Sciatic nerve (tissue), 2 donors: ENCODE measurements at regions not wholly inside any gene's neighbourhood (a gene's known extent, or its start where the extent isn't known, plus 50 kb on each side); places are given as distances from the start of the nearest gene placed in this dataset.
"Not testable (repeated sequence)": the region's sequence is repeated elsewhere in the genome, so short reads cannot be mapped to it uniquely, and the experiment has no call there.

Experiments used
- ATAC-seq: fragments of 200-7000 bp; cut with Tn5 transposase; one replicate; pipeline ENCODE4 v1.9.1; 2020; ENCODE audit warnings: mild to moderate bottlenecking, moderate library complexity
- DNase-seq: peaks from one replicate; pipeline ENCODE4 v3.0.0-alpha.2; 2020; ENCODE audit warnings: low spot score
- intact Hi-C: fragments of 100-400 bp; cut with DNase I; formaldehyde crosslinking; loops from one replicate; pipeline ENCODE4 v1.14.2; 2022
- donor health status: DM: no; HTN: no; CAD: no.
- donor health status: DM: no; HTN: no; CAD: no.

DNA sequence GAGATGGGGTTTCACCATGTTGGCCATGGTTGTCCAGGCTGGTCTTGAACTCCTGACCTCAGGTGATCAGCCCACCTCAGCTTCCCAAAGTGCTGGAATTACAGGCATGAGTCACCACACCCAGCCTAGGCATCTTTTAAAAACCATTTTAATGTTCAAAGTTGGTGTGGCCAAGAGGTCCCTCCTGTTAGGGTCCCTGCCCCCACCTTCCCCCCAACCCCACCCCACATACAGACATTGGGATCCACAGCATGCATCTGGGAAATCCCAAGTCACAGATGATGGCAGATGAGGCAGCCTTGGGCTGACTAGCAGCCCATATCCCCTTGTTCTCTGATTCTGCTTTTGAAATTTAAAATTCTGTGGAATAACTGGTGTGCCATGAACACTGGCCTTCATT is 226.0 kb downstream of the KATNAL1 start:
- intact Hi-C loops, result no loop called here
- DNase-seq (no peak), ATAC-seq (no peak)

DNA sequence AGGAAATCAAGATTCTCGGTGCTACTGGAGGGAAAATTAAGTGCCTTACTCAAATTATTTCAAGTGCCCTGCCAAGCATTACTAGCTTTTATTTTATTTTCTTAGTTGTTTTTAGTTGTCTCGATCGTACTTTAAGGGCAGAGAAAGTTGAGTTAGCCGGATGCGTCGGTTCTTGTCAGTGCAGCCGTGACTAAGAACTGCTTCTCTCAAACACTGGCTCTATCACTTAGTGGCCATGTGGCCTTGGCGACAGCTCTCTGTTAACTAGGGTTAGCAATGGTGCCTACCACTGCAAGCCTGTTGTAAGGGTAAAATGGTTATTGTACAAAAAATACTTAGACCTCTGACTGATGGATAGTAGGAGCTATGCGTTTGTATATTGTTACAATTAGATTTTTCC is 227.8 kb downstream of the KATNAL1 start:
- no peak for DNase-seq
- intact Hi-C loops, result no loop called here
- ATAC-seq, result no peak

DNA sequence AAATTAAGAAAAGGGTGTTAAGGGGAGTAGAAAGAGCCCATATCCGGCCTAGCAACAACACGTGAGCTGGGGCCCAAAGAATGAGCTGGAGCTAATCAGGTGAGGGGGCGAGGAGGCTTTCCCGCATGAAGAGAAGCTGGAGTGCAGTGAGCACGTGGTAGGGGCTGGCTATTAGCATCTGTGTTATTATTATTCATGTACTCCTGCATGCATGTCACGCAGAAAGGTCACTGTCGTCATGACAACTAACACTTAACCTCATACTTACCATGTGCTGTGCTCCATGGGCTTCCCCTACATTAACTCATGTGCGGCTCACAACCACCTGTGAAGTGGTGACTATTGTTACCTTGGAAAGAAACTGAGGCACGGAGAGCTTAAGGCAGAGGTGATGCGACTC is 227.6 kb upstream of the UBL3 start:
- ATAC-seq (no peak), DNase-seq (no peak)
- intact Hi-C loops, result no loop called here

DNA sequence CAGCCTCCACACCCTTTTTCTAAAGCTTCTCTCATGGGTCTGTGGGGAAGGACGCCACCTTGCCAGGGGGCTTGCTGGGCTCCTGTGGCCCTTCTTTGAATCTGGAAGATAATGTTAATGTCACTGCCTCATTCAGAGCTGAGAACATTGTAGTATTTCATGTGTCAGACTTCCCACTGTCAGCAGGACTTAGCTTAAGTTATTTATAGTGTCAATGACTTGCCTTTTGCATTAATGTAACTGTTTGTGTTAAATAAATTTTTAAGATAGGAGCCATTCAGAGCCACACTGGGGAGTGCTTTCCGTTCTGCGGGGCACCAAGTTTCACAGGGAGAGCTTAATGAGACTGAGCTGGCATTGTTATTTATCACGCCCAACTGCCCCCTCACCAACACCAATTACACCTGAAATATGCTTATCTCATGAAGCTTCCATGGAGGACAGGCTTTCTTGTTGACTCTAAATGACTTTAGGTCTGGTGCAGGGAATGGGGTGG is 226.9 kb upstream of the UBL3 start:
- no peak for ATAC-seq

DNA sequence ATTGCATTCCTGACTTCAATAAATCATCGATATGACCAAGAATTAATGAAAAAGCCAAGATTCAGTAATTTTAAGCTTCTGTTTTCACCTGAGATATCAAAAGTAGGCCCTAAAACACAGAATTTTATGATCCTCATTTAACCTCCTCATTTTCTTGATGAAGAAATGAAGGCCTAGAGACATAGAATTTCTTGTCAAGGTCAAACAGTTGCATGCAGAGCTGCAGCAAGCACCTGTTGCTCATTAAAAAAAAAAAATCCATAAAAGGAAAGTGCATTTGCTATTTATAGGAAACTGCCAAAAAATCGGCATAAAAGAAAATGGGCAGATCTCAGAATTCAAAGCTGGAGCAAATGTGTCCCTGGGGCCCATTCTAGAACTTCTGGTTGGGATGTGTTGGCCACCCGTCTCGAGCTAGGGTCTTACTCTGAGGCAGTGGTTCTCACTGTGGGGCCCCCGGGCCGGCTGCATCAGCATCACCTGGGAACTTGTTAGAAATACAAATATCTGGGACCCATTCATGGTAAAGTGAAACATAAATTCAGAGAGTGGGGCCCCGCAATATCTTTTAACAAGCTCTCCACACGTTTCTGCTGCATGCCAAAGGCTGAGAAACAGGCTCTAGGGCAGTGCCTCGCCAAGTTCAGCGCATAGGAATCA is 224.7 kb upstream of the UBL3 start:
- intact Hi-C loops, result no loop called here
- no peak for DNase-seq
- no peak for ATAC-seq

More for the DNA sequence above, 226.9 kb upstream of the UBL3 start:
- intact Hi-C loops, result no loop called here
- DNase-seq, result no peak

DNA sequence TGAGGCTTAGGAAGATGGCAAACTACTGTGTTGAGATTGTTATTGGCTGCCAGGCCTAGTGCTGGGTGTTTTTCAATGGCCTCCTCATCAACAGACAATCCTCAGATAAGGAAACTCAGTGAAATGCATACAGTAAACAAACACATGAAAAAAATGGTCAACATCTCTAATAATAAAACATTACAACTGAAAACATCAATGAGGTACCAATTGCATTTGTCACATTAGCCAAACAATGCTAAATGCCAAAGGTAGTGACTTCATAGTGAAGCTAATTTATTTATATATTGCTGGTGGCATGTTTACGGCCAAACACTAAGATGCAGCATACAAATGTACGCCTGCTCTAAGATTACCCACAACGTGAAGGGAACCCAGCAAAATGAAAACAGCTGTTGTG is 224.0 kb upstream of the UBL3 start:
- intact Hi-C loops, result no loop called here
- ATAC-seq (no peak), DNase-seq (no peak)

DNA sequence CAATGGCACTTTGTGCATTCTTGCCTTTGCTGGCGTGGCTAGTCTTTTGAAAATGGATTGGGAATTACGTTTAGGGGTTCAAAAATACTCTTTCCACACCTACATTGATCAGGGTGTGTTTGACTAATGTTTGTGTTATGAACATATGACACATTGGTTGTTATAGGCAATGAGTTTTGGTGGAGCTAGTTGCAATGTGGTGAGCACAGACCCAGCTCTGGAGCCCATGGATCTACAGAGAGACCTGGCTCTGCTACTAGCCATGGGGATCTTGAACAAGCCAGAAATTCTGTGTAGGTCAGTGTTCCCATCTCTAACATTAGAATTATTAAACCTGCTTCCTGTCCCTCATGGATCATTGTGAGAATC is 222.4 kb upstream of the UBL3 start:
- intact Hi-C loops, result no loop called here
- DNase-seq, result no peak
- ATAC-seq, result no peak

DNA sequence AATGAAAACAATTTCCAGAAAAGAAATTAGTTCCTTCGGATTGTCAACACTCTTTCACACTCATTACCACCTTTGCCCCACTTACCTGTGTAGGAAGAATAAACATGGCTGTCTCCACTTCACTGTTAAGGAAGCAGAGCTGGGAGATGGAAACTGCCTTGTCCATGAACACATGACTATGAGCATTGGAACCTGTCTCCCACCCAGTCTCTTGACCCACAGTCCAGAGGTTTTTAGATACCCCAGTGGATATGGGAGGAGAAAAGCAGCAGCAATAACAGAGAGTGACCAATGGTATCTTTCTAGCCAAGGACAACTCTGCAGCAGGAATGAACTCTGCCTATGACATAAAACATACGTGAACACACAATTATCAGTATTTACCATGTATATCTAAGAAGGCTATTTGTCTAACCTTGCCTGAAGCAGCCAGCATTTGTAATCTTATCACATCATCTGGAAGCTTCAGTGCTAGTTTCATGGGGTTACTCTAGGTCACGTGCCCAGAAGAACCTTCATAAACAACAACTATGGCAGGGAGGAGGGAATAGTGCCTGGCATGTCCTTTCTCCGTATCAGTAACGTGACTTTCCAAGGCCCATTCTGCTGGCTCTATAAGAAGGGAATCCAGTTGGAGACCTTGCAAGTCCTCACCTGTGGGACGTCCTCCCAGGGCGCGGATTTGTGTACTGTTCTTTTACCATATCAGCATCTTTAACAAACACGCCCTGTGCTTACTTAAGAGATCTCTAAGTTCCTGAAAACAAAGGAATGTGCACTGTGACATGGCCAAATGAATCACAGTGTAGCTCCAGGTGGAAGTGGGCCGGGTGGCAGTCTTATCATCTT is 221.8 kb upstream of the UBL3 start:
- DNase-seq (no peak), ATAC-seq (no peak)
- intact Hi-C loops, result no loop called here

DNA sequence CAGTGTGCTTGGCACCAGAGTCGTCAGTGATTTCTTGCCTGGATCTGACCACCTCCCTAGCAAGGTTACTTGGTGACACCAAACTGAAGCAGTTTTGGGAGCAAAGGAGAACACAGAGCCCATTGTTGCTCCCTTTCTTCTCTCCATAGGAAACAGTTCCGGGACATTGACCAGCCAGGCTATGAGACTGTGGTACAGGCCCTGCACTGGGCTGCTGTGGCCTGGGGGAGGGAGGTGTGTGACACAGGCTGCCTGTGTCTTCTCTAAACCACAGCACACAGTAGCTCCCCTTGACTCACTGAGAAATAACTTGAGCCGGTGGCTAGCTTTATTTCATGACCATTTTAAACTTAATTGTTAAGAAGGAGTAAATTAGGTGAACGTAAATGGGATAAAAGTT is 214.8 kb upstream of the UBL3 start:
- DNase-seq (no peak), ATAC-seq (no peak)
- intact Hi-C loops, result no loop called here

DNA sequence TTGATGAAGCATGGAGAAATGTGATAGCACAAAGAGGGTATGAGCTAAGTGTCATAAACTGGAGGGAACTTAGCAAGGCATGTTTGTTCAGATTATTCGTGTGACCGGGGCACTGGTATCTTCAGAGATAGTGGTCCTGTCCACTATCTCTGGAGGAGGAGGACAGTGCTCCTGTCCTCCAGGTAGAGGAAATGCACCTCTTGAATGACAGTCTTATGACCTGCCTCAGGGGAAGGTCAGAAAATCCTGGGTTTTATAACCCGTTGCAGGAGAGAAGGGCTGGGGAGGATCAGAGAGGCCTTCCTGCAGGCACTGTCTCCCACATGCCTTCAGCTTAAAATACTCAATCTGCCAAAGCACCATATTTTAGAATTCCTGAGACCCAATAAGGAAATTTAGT is 213.5 kb upstream of the UBL3 start:
- no peak for DNase-seq
- no peak for ATAC-seq
- intact Hi-C loops, result no loop called here

DNA sequence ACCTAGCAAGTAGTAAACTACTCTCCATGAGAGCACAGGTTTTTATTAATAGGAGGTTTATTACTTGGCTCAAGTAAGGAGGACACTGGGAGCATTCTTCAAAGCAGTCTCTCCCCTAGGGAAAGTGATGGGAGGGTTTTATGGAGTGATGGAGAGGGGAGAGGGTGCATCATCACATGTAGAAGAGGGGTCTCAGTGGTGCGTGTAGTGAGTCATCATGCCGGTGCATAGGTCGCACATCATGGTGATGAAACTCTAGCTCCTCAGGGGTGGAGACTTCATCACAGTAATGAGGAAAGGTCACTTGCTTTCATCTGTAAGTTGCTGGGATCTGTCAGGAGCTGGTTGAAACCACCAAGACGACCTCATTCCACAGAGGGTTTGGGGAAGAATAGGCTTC is 210.8 kb upstream of the UBL3 start:
- DNase-seq (no peak), ATAC-seq (no peak)
- intact Hi-C loops, result no loop called here

DNA sequence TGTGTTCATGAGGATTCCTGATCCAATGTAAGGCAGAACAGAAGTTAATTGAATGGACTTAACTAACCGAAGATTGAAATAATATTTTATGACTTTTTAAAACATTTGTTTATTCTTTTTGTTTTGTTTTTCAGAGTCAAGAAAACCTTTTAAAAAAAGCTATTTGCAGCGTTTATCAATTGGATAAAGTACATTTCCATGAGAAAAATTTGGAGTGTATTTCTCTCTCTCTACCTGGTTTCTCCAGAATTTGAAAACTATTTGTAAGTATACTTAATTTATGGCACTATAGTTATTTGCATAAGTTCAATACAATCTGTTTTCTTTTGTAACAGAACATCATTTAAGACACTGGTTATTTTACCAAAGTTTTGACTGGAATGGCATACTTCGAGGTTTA is 208.0 kb upstream of the UBL3 start:
- intact Hi-C loops, result no loop called here
- no peak for DNase-seq
- ATAC-seq, result no peak

DNA sequence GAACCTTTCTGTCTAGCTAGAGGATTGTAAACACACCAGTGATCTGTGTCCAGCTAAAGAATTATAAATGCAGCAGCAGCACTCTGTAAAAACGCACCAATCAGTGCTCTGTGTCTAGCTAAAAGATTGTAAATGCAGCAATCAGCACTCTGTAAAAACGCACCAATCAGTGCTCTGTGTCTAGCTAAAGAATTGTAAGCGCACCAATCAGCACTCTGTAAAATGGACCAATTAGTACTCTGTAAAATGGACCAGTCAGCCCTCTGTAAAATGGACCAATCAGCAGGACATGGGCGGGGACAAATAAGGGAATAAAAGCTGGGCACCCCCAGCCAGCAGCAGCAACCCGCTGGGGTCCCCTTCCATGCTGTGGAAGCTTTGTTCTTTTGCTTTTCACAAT is 204.1 kb upstream of the UBL3 start:
- intact Hi-C loops, DNase-seq, ATAC-seq: not testable (repeated sequence)

DNA sequence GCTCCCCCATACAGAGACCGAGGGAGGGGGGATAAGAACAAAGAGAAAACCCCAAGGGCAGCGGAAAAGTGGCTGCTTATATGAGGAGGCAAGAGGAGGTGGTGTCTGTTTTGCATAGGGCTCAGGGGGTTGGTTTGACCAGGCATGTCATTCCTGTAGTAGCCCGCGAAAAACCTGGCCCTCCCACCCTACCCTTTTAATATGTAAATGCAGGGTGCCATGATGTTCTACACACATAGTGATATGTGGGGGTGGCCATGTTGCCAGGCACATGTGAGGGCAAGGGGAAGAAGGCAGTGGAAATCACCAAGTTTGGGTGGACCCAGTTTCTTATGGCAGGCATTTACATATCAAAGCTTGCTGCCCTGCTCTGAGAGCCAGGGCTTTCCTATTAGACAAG is 203.5 kb upstream of the UBL3 start:
- ATAC-seq (no peak), DNase-seq (no peak)
- intact Hi-C loops, result no loop called here

DNA sequence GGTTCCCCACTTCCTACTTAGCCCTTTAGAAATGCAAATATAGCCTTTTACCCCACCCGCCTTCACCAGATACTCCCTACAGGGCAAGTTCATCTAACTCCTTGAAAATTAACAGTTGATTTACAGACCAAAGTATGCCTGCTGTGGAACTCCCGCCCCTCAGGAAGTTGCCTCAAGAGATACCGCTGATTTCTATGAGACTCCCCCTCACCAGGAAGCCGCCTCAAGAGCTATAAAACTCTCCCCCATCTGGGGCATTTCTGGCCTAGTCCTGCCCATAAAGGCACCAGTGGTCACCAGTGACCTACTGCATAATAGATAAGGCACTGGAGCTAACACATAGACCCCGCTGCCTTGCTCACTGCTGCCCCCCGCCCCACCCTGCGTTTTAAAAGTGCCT is 201.7 kb upstream of the UBL3 start:
- DNase-seq (no peak), ATAC-seq (no peak)
- intact Hi-C loops, result no loop called here

DNA sequence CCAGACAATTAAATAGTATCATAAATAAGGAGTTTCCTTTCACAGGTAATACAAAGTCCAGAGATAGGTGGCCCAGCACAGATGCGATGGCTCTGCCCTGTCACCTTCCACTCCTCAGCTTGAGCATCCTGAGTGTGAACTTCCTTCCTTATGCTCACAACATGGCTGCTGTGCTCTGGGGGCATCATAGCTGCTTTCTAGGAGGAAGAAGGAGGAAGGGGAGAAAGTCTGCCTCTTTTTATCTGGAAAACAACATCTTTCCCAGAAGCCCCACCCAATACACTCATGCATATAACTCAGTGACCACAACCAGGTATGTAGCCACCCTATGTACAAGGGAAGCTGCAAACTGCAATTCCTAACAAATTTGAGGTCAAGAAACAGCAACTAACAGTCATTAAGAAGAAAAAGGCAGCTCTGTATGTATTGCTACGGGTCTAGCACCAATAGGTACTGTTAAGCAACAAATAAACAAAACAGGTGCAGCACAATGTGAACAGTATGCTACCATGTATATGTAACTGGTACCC is 201.2 kb upstream of the UBL3 start:
- ATAC-seq, result no peak
- DNase-seq, result no peak
- intact Hi-C loops, result no loop called here

DNA sequence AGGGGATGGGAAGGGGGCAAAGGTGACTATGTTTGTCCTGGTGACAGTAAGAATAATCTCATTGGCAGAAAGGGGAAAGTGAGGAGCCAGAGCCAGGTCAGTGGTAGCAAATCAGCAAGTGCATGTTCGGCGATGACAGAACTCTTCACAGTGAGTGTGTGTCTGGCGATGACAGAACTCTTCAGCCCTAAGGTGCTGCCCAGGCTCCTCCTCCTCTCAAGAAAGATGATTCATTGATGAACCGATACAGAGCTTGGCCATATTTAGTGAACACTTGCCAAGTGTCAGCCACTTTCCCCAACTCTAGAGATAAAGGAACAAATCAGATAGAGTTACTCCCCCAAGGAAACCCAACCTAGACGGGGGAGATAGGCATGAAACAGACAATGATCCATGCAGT is 199.3 kb upstream of the UBL3 start:
- DNase-seq (no peak), ATAC-seq (no peak)

DNA sequence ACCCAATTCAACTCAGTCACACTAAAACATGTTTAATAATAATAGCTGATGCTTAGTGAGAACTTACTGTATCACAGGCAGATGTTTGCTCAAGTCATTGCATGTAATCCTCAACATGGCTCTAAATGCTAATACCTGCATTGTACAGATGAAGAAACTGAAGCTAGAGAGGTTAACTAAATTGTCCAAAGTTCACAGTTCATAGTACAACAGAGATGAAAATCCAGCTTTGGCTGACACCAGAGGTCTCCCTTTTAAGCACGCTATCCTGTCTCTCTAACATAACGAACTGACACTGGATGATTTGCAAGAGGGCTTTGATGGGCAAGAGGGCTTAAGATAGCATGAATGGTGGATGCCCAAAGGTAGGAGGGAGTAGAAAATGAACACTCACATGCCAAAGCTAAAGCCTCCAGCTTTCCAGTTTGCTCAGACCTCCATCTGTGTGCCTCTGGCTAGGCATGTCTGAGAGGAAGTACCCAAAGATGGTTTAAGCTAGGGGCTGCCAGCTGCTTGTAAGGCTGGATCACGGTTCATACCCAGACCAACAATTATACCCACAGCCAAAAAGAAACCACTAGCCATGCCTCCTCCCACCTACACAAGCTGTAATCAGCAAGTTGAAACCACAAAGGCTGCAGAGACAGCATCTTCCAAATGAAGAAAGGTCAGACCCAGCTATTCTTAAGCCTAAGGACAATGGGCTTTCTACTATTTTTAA is 196.9 kb upstream of the UBL3 start:
- intact Hi-C loops, result no loop called here
- ATAC-seq (no peak), DNase-seq (no peak)

More for the DNA sequence above, 199.3 kb upstream of the UBL3 start:
- intact Hi-C loops, result no loop called here

DNA sequence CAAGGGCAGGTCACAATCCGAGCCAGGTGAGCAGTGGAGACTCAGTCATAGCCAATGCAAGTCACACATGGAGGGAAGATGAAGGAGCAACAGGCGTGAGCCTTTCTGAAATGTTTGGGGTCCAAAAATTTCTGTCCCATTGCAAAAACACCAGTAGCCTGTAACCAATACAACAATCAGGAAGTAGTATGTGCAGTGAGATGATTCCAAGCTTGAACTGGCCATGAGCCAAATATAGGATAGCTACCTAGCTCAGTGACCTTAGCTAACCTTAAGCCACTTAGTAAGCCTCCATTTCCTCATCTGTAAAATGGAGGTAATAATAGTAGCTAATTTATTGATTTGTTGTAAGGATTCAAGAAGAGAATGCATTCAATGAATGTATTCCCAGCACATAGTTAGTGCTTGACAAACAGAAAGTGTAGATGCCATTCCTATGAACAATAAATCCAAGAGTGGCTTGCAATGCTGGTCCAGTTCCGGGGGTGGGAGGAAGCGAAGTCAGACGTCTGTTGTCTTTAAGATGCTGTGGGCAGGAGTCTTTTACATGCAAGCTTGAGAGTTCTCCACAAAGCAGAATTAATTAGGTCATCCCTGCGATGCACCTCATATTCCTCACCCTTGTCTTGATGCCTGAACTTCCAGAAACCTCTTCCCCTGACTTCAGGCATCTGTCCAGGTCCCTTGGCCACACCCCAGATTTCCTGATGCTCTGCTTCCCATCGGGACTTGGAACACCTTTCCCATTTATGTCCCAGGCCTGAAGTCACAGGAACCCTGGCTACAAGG is 195.7 kb upstream of the UBL3 start:
- intact Hi-C loops, result no loop called here
- ATAC-seq (no peak), DNase-seq (no peak)
